ENCODE measurements at regions not wholly inside any gene's neighbourhood (a gene's known extent, or its start where the extent isn't known, plus 50 kb on each side); places are given as distances from the start of the nearest gene placed in this dataset.

- no peak for TF ChIP-seq ZNF449 (tag by site-specific recombination; IDR thresholded peaks at IDR 0.05)
- no peak for TF ChIP-seq ZNF580 (tag by site-specific recombination; IDR thresholded peaks at IDR 0.05)
- TF ChIP-seq ZBTB26 (tag by site-specific recombination; optimal IDR thresholded peaks at IDR 0.05) = no peak
- TF ChIP-seq ZBTB17 (tag by site-specific recombination; IDR thresholded peaks at IDR 0.05) = no peak
- TF ChIP-seq TSHZ1 (tag by site-specific recombination; IDR thresholded peaks at IDR 0.05; ENCODE audit: borderline replicate concordance) = no peak
Observed at GRCh38 chr4:136928957-136929411, 603.3 kb downstream of the PCDH18 start (continued).

GRCh38 chr4:136927172-136927571, 605.1 kb downstream of the PCDH18 start:
- Histone ChIP-seq H3K9me3 (ENCODE audit: control insufficient read depth, insufficient read depth, low read depth, low read length) (no peaks in the 10 kb centered on the region), H3K27ac (ENCODE audit: extremely low read depth, low read depth, low read length) (no peak overlapping the region), H3K4me1 (ENCODE audit: control insufficient read depth, insufficient read depth, low read length) (no peaks in the 10 kb centered on the region), H3K36me3 (ENCODE audit: control insufficient read depth in 2 of 2, insufficient read depth in 1 of 2, low read length in 2 of 2) (no peaks in the 10 kb centered on the region), H3K4me3 (ENCODE audit: low read depth, low read length) (no peak overlapping the region)
- TF ChIP-seq ZSCAN5A (tag by site-specific recombination; IDR thresholded peaks at IDR 0.05) (no peak), ZSCAN4 (tag by site-specific recombination; IDR thresholded peaks at IDR 0.05) (no peak), ZNF580 (tag by site-specific recombination; IDR thresholded peaks at IDR 0.05) (no peak), ZNF302 (tag by site-specific recombination; IDR thresholded peaks at IDR 0.05; ENCODE audit: low read depth) (no peak), ZNF473 (tag by site-specific recombination; IDR thresholded peaks at IDR 0.05) (no peak), ZNF76 (tag by site-specific recombination; IDR thresholded peaks at IDR 0.05; ENCODE audit: borderline replicate concordance, low read depth) (no peak), ZNF433 (tag by site-specific recombination; IDR thresholded peaks at IDR 0.05; ENCODE audit: low read depth) (no peak), ZBTB49 (tag by site-specific recombination; IDR thresholded peaks at IDR 0.05; ENCODE audit: low read depth) (no peak), ZNF148 (tag by site-specific recombination; IDR thresholded peaks at IDR 0.05; ENCODE audit: borderline replicate concordance) (no peak), REPIN1 (tag by site-specific recombination; IDR thresholded peaks at IDR 0.05; ENCODE audit: low read depth) (no peak), FEZF1 (tag by site-specific recombination; IDR thresholded peaks at IDR 0.05) (no peak)
- CTCF ChIA-PET = no interaction called here
- POLR2A ChIA-PET = no interaction called here
